ENCODE measurements at regions not wholly inside any gene's neighbourhood (a gene's known extent, or its start where the extent isn't known, plus 50 kb on each side); places are given as distances from the start of the nearest gene placed in this dataset.

- DNase-seq (no peak), ATAC-seq (no peak)
- Histone ChIP-seq H3K9me3 (ENCODE audit: control insufficient read depth, low read length) (no peaks in the 10 kb centered on the region), H3K27me3 (ENCODE audit: control insufficient read depth, insufficient read depth) (no peaks in the 10 kb centered on the region), H3K27ac (ENCODE audit: low read length) (no peak overlapping the region), H3K4me3 (ENCODE audit: low read length) (no peak overlapping the region), H3K4me1 (ENCODE audit: control insufficient read depth, insufficient read depth, low read length) (no peaks in the 10 kb centered on the region)
- intact Hi-C loops (cut with DNase I), result no loop called here
- WGBS, result 78% methylated on average over 10 of the region's 10 CpGs
These were observed 68.3 kb upstream of the PRPS1 start for GRCh38 chrX:107560041-107560440.

GRCh38 chrX:107560980-107561379, 67.3 kb upstream of the PRPS1 start:
- no peaks in the 10 kb centered on the region for H3K4me1 ChIP-seq (ENCODE audit: control insufficient read depth, insufficient read depth, low read length)
- no peak overlapping the region for H3K4me3 ChIP-seq (ENCODE audit: low read length)
- WGBS, result 93% methylated on average over 4 of the region's 4 CpGs
- DNase-seq, result no peak
- H3K27me3 ChIP-seq (ENCODE audit: control insufficient read depth, insufficient read depth), result no peaks in the 10 kb centered on the region
- ATAC-seq, result no peak
- H3K27ac ChIP-seq (ENCODE audit: low read length), result no peak overlapping the region
- intact Hi-C loops (cut with DNase I), result no loop called here
- no peaks in the 10 kb centered on the region for H3K9me3 ChIP-seq (ENCODE audit: control insufficient read depth, low read length)

- intact Hi-C loops (cut with DNase I), result no loop called here
- no peaks in the 10 kb centered on the region for H3K4me1 ChIP-seq (ENCODE audit: control insufficient read depth, insufficient read depth, low read length)
- ATAC-seq (no peak), DNase-seq (no peak)
- no peak overlapping the region for H3K27ac ChIP-seq (ENCODE audit: low read length)
- H3K9me3 ChIP-seq (ENCODE audit: control insufficient read depth, low read length), result no peaks in the 10 kb centered on the region
- no peaks in the 10 kb centered on the region for H3K27me3 ChIP-seq (ENCODE audit: control insufficient read depth, insufficient read depth)
- H3K4me3 ChIP-seq (ENCODE audit: low read length), result no peak overlapping the region
- WGBS, result 50% methylated on average over 7 of the region's 7 CpGs
These were observed 66.7 kb upstream of the PRPS1 start for GRCh38 chrX:107561468-107562215.

GRCh38 chrX:107562482-107562881, 65.8 kb upstream of the PRPS1 start:
- 71% methylated on average over 3 of the region's 3 CpGs for WGBS
- Histone ChIP-seq H3K4me3 (ENCODE audit: low read length) (no peak overlapping the region), H3K9me3 (ENCODE audit: control insufficient read depth, low read length) (no peaks in the 10 kb centered on the region), H3K27me3 (ENCODE audit: control insufficient read depth, insufficient read depth) (no peaks in the 10 kb centered on the region), H3K4me1 (ENCODE audit: control insufficient read depth, insufficient read depth, low read length) (no peaks in the 10 kb centered on the region), H3K27ac (ENCODE audit: low read length) (no peak overlapping the region)
- intact Hi-C loops (cut with DNase I), result no loop called here
- DNase-seq (no peak), ATAC-seq (no peak)

GRCh38 chrX:107563824-107564223, 64.5 kb upstream of the PRPS1 start:
- intact Hi-C loops (cut with DNase I), result no loop called here
- H3K27ac ChIP-seq (ENCODE audit: low read length), result no peak overlapping the region
- H3K9me3 ChIP-seq (ENCODE audit: control insufficient read depth, low read length), result no peaks in the 10 kb centered on the region
- no peak for DNase-seq
- H3K4me1 ChIP-seq (ENCODE audit: control insufficient read depth, insufficient read depth, low read length), result no peaks in the 10 kb centered on the region
- ATAC-seq, result no peak
- 83% methylated on average over 4 of the region's 4 CpGs for WGBS
- no peak overlapping the region for H3K4me3 ChIP-seq (ENCODE audit: low read length)
- H3K27me3 ChIP-seq (ENCODE audit: control insufficient read depth, insufficient read depth), result no peaks in the 10 kb centered on the region

GRCh38 chrX:107565015-107565414, 63.3 kb upstream of the PRPS1 start:
- ATAC-seq (no peak), DNase-seq (no peak)
- WGBS, result 91% methylated on average over 3 of the region's 3 CpGs
- Histone ChIP-seq H3K9me3 (ENCODE audit: control insufficient read depth, low read length) (no peaks in the 10 kb centered on the region), H3K4me1 (ENCODE audit: control insufficient read depth, insufficient read depth, low read length) (no peaks in the 10 kb centered on the region), H3K4me3 (ENCODE audit: low read length) (no peak overlapping the region), H3K27ac (ENCODE audit: low read length) (no peak overlapping the region), H3K27me3 (ENCODE audit: control insufficient read depth, insufficient read depth) (no peaks in the 10 kb centered on the region)
- intact Hi-C loops (cut with DNase I), result no loop called here

- intact Hi-C loops (cut with DNase I), result no loop called here
These were observed 62.2 kb upstream of the PRPS1 start for GRCh38 chrX:107565931-107566603.

GRCh38 chrX:107566604-107567262, 61.6 kb upstream of the PRPS1 start:
- DNase-seq, result no peak
- WGBS, result 84% methylated on average over 2 of the region's 2 CpGs

More at GRCh38 chrX:107565931-107566603, 62.2 kb upstream of the PRPS1 start:
- Histone ChIP-seq H3K27me3 (ENCODE audit: control insufficient read depth, insufficient read depth) (no peaks in the 10 kb centered on the region), H3K9me3 (ENCODE audit: control insufficient read depth, low read length) (no peaks in the 10 kb centered on the region), H3K27ac (ENCODE audit: low read length) (no peak overlapping the region), H3K4me1 (ENCODE audit: control insufficient read depth, insufficient read depth, low read length) (no peaks in the 10 kb centered on the region), H3K4me3 (ENCODE audit: low read length) (no peak overlapping the region)
- DNase-seq, result no peak
- peak; percentile 33 to 76 for ATAC-seq
- WGBS, result 44% methylated on average over 7 of the region's 7 CpGs

GRCh38 chrX:107567370-107567769, 60.9 kb upstream of the PRPS1 start:
- ATAC-seq, result no peak
- no peak overlapping the region for H3K4me3 ChIP-seq (ENCODE audit: low read length)
- 38% methylated on average over 2 of the region's 2 CpGs for WGBS
- H3K27me3 ChIP-seq (ENCODE audit: control insufficient read depth, insufficient read depth), result no peaks in the 10 kb centered on the region
- H3K9me3 ChIP-seq (ENCODE audit: control insufficient read depth, low read length), result no peaks in the 10 kb centered on the region
- no peak for DNase-seq
- intact Hi-C loops (cut with DNase I), result no loop called here
- no peaks in the 10 kb centered on the region for H3K4me1 ChIP-seq (ENCODE audit: control insufficient read depth, insufficient read depth, low read length)
- H3K27ac ChIP-seq (ENCODE audit: low read length), result no peak overlapping the region

More at GRCh38 chrX:107566604-107567262, 61.6 kb upstream of the PRPS1 start:
- no peak for ATAC-seq
- Histone ChIP-seq H3K4me3 (ENCODE audit: low read length) (no peak overlapping the region), H3K9me3 (ENCODE audit: control insufficient read depth, low read length) (no peaks in the 10 kb centered on the region), H3K27me3 (ENCODE audit: control insufficient read depth, insufficient read depth) (no peaks in the 10 kb centered on the region), H3K4me1 (ENCODE audit: control insufficient read depth, insufficient read depth, low read length) (no peaks in the 10 kb centered on the region), H3K27ac (ENCODE audit: low read length) (no peak overlapping the region)
- intact Hi-C loops (cut with DNase I), result no loop called here

- Histone ChIP-seq H3K27me3 (ENCODE audit: control insufficient read depth, insufficient read depth) (no peaks in the 10 kb centered on the region), H3K9me3 (ENCODE audit: control insufficient read depth, low read length) (no peaks in the 10 kb centered on the region), H3K4me3 (ENCODE audit: low read length) (no peak overlapping the region), H3K27ac (ENCODE audit: low read length) (no peak overlapping the region), H3K4me1 (ENCODE audit: control insufficient read depth, insufficient read depth, low read length) (no peaks in the 10 kb centered on the region)
- DNase-seq (peak in 1 of 3 donors; percentile 18), ATAC-seq (no peak)
- 79% methylated on average over 9 of the region's 9 CpGs for WGBS
- intact Hi-C loops (cut with DNase I), result no loop called here
These were observed 56.9 kb upstream of the PRPS1 start for GRCh38 chrX:107571296-107571998.

- Histone ChIP-seq H3K27ac (ENCODE audit: low read length) (no peak overlapping the region), H3K4me3 (ENCODE audit: low read length) (no peak overlapping the region), H3K4me1 (ENCODE audit: control insufficient read depth, insufficient read depth, low read length) (no peaks in the 10 kb centered on the region), H3K27me3 (ENCODE audit: control insufficient read depth, insufficient read depth) (no peaks in the 10 kb centered on the region), H3K9me3 (ENCODE audit: control insufficient read depth, low read length) (no peaks in the 10 kb centered on the region)
- no peak for ATAC-seq
- DNase-seq, result no peak
- intact Hi-C loops (cut with DNase I), result no loop called here
- WGBS, result 90% methylated on average over 7 of the region's 7 CpGs
These were observed 55.3 kb upstream of the PRPS1 start for GRCh38 chrX:107573016-107573415.

Data from right cardiac atrium (tissue), 5 donors.